AG08395 (cell line): ENCODE measurements at regions not wholly inside any gene's neighbourhood (a gene's known extent, or its start where the extent isn't known, plus 50 kb on each side); places are given as distances from the start of the nearest gene placed in this dataset.
"Not testable (repeated sequence)": the region's sequence is repeated elsewhere in the genome, so short reads cannot be mapped to it uniquely, and the experiment has no call there.

Source experiments
- DNase-seq: peaks from one replicate; pipeline ENCODE4 v3.0.0; 2012; ENCODE audit warnings: mixed read lengths, low spot score

GRCh38 chrX:86887341-86887740, 630.3 kb upstream of the KLHL4 start:
- DNase-seq = no peak

- DNase-seq = no peak
Measured at GRCh38 chrX:86910027-86910426, 607.6 kb upstream of the KLHL4 start.

GRCh38 chrX:86910602-86911311, 606.8 kb upstream of the KLHL4 start:
- DNase-seq = no peak

- DNase-seq = no peak
Measured at GRCh38 chrX:86914569-86914968, 603.0 kb upstream of the KLHL4 start.

- no peak for DNase-seq
Measured at GRCh38 chrX:86917959-86918358, 599.6 kb upstream of the KLHL4 start.

- no peak for DNase-seq
Measured at GRCh38 chrX:86930419-86930818, 587.2 kb upstream of the KLHL4 start.

GRCh38 chrX:86935988-86936387, 581.6 kb upstream of the KLHL4 start:
- DNase-seq = no peak

GRCh38 chrX:86946569-86946968, 571.0 kb upstream of the KLHL4 start:
- peak; percentile 23 for DNase-seq

GRCh38 chrX:86964321-86964720, 553.3 kb upstream of the KLHL4 start:
- DNase-seq = no peak

- DNase-seq = no peak
Measured at GRCh38 chrX:86981326-86981879, 536.2 kb upstream of the KLHL4 start.

- not testable (repeated sequence) for DNase-seq
Measured at GRCh38 chrX:86987351-86987750, 530.3 kb upstream of the KLHL4 start.

GRCh38 chrX:87003031-87003430, 514.6 kb upstream of the KLHL4 start:
- DNase-seq = no peak

GRCh38 chrX:87005183-87005582, 512.4 kb upstream of the KLHL4 start:
- no peak for DNase-seq

- no peak for DNase-seq
Measured at GRCh38 chrX:87005885-87006284, 511.7 kb upstream of the KLHL4 start.

- DNase-seq = no peak
Measured at GRCh38 chrX:87006561-87006960, 511.0 kb upstream of the KLHL4 start.

- no peak for DNase-seq
Measured at GRCh38 chrX:87017210-87017609, 500.4 kb upstream of the KLHL4 start.

GRCh38 chrX:87033115-87033514, 484.5 kb upstream of the KLHL4 start:
- DNase-seq = not testable (repeated sequence)

GRCh38 chrX:87045352-87045751, 472.2 kb upstream of the KLHL4 start:
- DNase-seq = no peak

GRCh38 chrX:87049567-87049966, 468.0 kb upstream of the KLHL4 start:
- DNase-seq = no peak

- DNase-seq = no peak
Measured at GRCh38 chrX:87063642-87064041, 454.0 kb upstream of the KLHL4 start.

GRCh38 chrX:87064502-87064901, 453.1 kb upstream of the KLHL4 start:
- DNase-seq = no peak

GRCh38 chrX:87067795-87068369, 449.7 kb upstream of the KLHL4 start:
- DNase-seq = no peak

- DNase-seq = no peak
Measured at GRCh38 chrX:87078231-87078630, 439.4 kb upstream of the KLHL4 start.

- DNase-seq = no peak
Measured at GRCh38 chrX:87098477-87098876, 419.1 kb upstream of the KLHL4 start.
